BLaER1 (cell line): ENCODE measurements at regions not wholly inside any gene's neighbourhood (a gene's known extent, or its start where the extent isn't known, plus 50 kb on each side); places are given as distances from the start of the nearest gene placed in this dataset.

Source experiments
- H3K27ac ChIP-seq: shearing (Covaris generic); formaldehyde crosslinking; 2 replicates; pipeline ENCODE4 v1.8.1; 2022
- H3K27me3 ChIP-seq: shearing (Covaris generic); formaldehyde crosslinking; 2 replicates; pipeline ENCODE4 v1.8.1; 2022
- H3K36me3 ChIP-seq: shearing (Covaris generic); formaldehyde crosslinking; 2 replicates; pipeline ENCODE4 v1.8.1; 2022
- H3K4me1 ChIP-seq: shearing (Covaris generic); formaldehyde crosslinking; 2 replicates; pipeline ENCODE4 v1.8.1; 2022
- H3K4me2 ChIP-seq: shearing (Covaris generic); formaldehyde crosslinking; 2 replicates; pipeline ENCODE4 v1.8.1; 2022
- H3K4me3 ChIP-seq: shearing (Covaris generic); formaldehyde crosslinking; 2 replicates; pipeline ENCODE4 v1.8.1; 2022
- H3K9ac ChIP-seq: shearing (Covaris generic); formaldehyde crosslinking; 2 replicates; pipeline ENCODE4 v1.8.1; 2022
- H3K9me3 ChIP-seq: shearing (Covaris generic); formaldehyde crosslinking; 2 replicates; pipeline ENCODE4 v1.8.1; 2022
- H4K20me1 ChIP-seq: shearing (Covaris generic); formaldehyde crosslinking; 2 replicates; pipeline ENCODE4 v1.8.1; 2022
- Cebpa-rat ChIP-seq: shearing (Covaris generic); IDR thresholded peaks from 2 replicates; pipeline ENCODE4 v1.8.1; 2022

GRCh38 chr13:40221460-40222201 lies 444.8 kb downstream of the FOXO1 start:
- no peaks in the 10 kb centered on the region for H3K36me3 ChIP-seq
- H3K4me1 ChIP-seq, result peaks cover 11% of the 10 kb centered on the region
- H3K9me3 ChIP-seq, result no peaks in the 10 kb centered on the region
- no peaks in the 10 kb centered on the region for H4K20me1 ChIP-seq
- peak overlapping the region; percentile 7 for H3K4me2 ChIP-seq
- no peak overlapping the region for H3K9ac ChIP-seq
- no peaks in the 10 kb centered on the region for H3K27me3 ChIP-seq
- H3K27ac ChIP-seq, result no peak overlapping the region
- H3K4me3 ChIP-seq, result no peak overlapping the region
- TF ChIP-seq Cebpa-rat, result 0 out of 2 replicates have a peak, but pooled peaks have one; percentile 33

GRCh38 chr13:40223585-40223984 lies 442.9 kb downstream of the FOXO1 start:
- Histone ChIP-seq H3K4me2 (no peak overlapping the region), H3K27ac (no peak overlapping the region), H3K9ac (no peak overlapping the region), H3K9me3 (no peaks in the 10 kb centered on the region), H3K27me3 (no peaks in the 10 kb centered on the region), H3K4me1 (peaks cover 11% of the 10 kb centered on the region), H3K36me3 (no peaks in the 10 kb centered on the region), H4K20me1 (no peaks in the 10 kb centered on the region), H3K4me3 (no peak overlapping the region)
- no peak for TF ChIP-seq Cebpa-rat

GRCh38 chr13:40228496-40228895 lies 437.9 kb downstream of the FOXO1 start:
- Histone ChIP-seq H3K4me1 (0 out of 2 replicates have a peak, but pooled peaks cover 10% of the 10 kb centered on the region), H3K9me3 (no peaks in the 10 kb centered on the region), H3K27me3 (no peaks in the 10 kb centered on the region), H3K27ac (no peak overlapping the region), H4K20me1 (no peaks in the 10 kb centered on the region), H3K9ac (no peak overlapping the region), H3K4me2 (no peak overlapping the region), H3K36me3 (no peaks in the 10 kb centered on the region), H3K4me3 (no peak overlapping the region)
- TF ChIP-seq Cebpa-rat, result no peak

- no peaks in the 10 kb centered on the region for H3K27me3 ChIP-seq
- no peak overlapping the region for H3K27ac ChIP-seq
- H3K4me2 ChIP-seq, result no peak overlapping the region
- no peaks in the 10 kb centered on the region for H3K9me3 ChIP-seq
- no peak overlapping the region for H3K9ac ChIP-seq
- H4K20me1 ChIP-seq, result no peaks in the 10 kb centered on the region
- H3K36me3 ChIP-seq, result no peaks in the 10 kb centered on the region
- TF ChIP-seq Cebpa-rat, result no peak
- H3K4me3 ChIP-seq, result no peak overlapping the region
- 0 out of 2 replicates have a peak, but pooled peaks cover 10% of the 10 kb centered on the region for H3K4me1 ChIP-seq
Observed at GRCh38 chr13:40228990-40229389, 437.5 kb downstream of the FOXO1 start.

- TF ChIP-seq Cebpa-rat, result no peak
- Histone ChIP-seq H3K9ac (no peak overlapping the region), H3K4me3 (no peak overlapping the region), H3K4me1 (0 out of 2 replicates have a peak, but pooled peaks cover 10% of the 10 kb centered on the region), H3K36me3 (no peaks in the 10 kb centered on the region), H3K4me2 (no peak overlapping the region), H3K27ac (no peak overlapping the region), H3K27me3 (no peaks in the 10 kb centered on the region), H4K20me1 (no peaks in the 10 kb centered on the region), H3K9me3 (no peaks in the 10 kb centered on the region)
Observed at GRCh38 chr13:40230833-40231266, 435.6 kb downstream of the FOXO1 start.

- Histone ChIP-seq H3K36me3 (no peaks in the 10 kb centered on the region), H3K9me3 (no peaks in the 10 kb centered on the region; the same call in 1 of the 2 replicates), H3K4me3 (no peak overlapping the region), H3K27me3 (no peaks in the 10 kb centered on the region), H4K20me1 (no peaks in the 10 kb centered on the region), H3K4me2 (no peak overlapping the region), H3K9ac (no peak overlapping the region), H3K4me1 (0 out of 2 replicates have a peak, but pooled peaks cover 10% of the 10 kb centered on the region), H3K27ac (no peak overlapping the region)
- no peak for TF ChIP-seq Cebpa-rat
Observed at GRCh38 chr13:40231311-40231710, 435.1 kb downstream of the FOXO1 start.

- Histone ChIP-seq H3K9me3 (no peaks in the 10 kb centered on the region; the same call in 1 of the 2 replicates), H3K4me1 (0 out of 2 replicates have a peak, but pooled peaks cover 10% of the 10 kb centered on the region), H3K27me3 (no peaks in the 10 kb centered on the region), H3K9ac (no peak overlapping the region), H3K27ac (no peak overlapping the region), H3K4me2 (no peak overlapping the region), H3K36me3 (no peaks in the 10 kb centered on the region), H3K4me3 (no peak overlapping the region), H4K20me1 (no peaks in the 10 kb centered on the region)
- TF ChIP-seq Cebpa-rat, result no peak
Observed at GRCh38 chr13:40231751-40232150, 434.7 kb downstream of the FOXO1 start.

GRCh38 chr13:40232311-40233040 lies 434.0 kb downstream of the FOXO1 start:
- Histone ChIP-seq H3K4me2 (no peak overlapping the region), H3K4me3 (no peak overlapping the region), H3K4me1 (0 out of 2 replicates have a peak, but pooled peaks cover 10% of the 10 kb centered on the region), H3K36me3 (no peaks in the 10 kb centered on the region), H3K27me3 (no peaks in the 10 kb centered on the region), H4K20me1 (no peaks in the 10 kb centered on the region), H3K9me3 (no peaks in the 10 kb centered on the region; the same call in 1 of the 2 replicates), H3K9ac (no peak overlapping the region), H3K27ac (no peak overlapping the region)
- TF ChIP-seq Cebpa-rat, result no peak

GRCh38 chr13:40233731-40234195 lies 432.7 kb downstream of the FOXO1 start:
- Histone ChIP-seq H3K36me3 (no peaks in the 10 kb centered on the region), H3K9me3 (peaks cover 3% of the 10 kb centered on the region), H3K9ac (no peak overlapping the region), H3K27ac (no peak overlapping the region), H4K20me1 (no peaks in the 10 kb centered on the region), H3K27me3 (no peaks in the 10 kb centered on the region), H3K4me3 (no peak overlapping the region), H3K4me1 (0 out of 2 replicates have a peak, but pooled peaks cover 10% of the 10 kb centered on the region), H3K4me2 (no peak overlapping the region)
- TF ChIP-seq Cebpa-rat, result no peak
